PC-9 (cell line): ENCODE measurements at regions not wholly inside any gene's neighbourhood (a gene's known extent, or its start where the extent isn't known, plus 50 kb on each side); places are given as distances from the start of the nearest gene placed in this dataset.

Source experiments
- BruUV-seq: library from RNA; stranded (reverse); fragments of 400-500 nt; replicated peaks from 2 replicates; lab custom pipeline; 2021; lab: Mats Ljungman, UMichigan
- CTCF ChIA-PET: fragments of 300-600 bp; sonication (Branson Sonifier 250); formaldehyde crosslinking; loops from one replicate; lab custom pipeline; 2022; ENCODE audit warnings: antibody characterized with exemption; lab: Charles Lee
- POLR2A ChIA-PET: fragments of 300-600 bp; sonication (Branson Sonifier 250); formaldehyde crosslinking; loops from one replicate; lab custom pipeline; 2022; ENCODE audit warnings: antibody characterized with exemption; ENCODE audit not compliant: unreplicated experiment; lab: Charles Lee
- DNase-seq, 2 experiments: peaks; one replicate each; pipeline versions ENCODE4 v3.0.0 to v3.0.0-alpha.2; 2015 to 2022; ENCODE audit warnings: mixed read lengths in 1 of 2
- H2AFZ ChIP-seq: fragments of 200-600 bp; sonication (generic); 2 replicates; pipeline ENCODE4 v1.8.1; 2017; ENCODE audit warnings: antibody characterized with exemption
- H3F3A ChIP-seq: fragments of 200-600 bp; sonication (generic); 2 replicates; pipeline ENCODE4 v1.8.1; 2017; ENCODE audit warnings: antibody characterized with exemption, mild to moderate bottlenecking, low read depth; ENCODE audit not compliant: insufficient read depth
- H3K27ac ChIP-seq: fragments of 200-600 bp; sonication (generic); 2 replicates; pipeline ENCODE4 v1.6.1; 2016; ENCODE audit warnings: mixed run types
- H3K27me3 ChIP-seq: fragments of 200-600 bp; sonication (generic); 2 replicates; pipeline ENCODE4 v1.6.1; 2016; ENCODE audit warnings: low read depth, mixed run types; ENCODE audit not compliant: insufficient read depth
- H3K36me3 ChIP-seq: fragments of 200-600 bp; sonication (generic); 2 replicates; pipeline ENCODE4 v1.6.1; 2016; ENCODE audit warnings: low read depth, mixed run types
- H3K4me1 ChIP-seq: fragments of 200-600 bp; sonication (generic); replicated peaks from 2 replicates; pipeline ENCODE4 v1.6.1; 2016; ENCODE audit warnings: mixed run types; ENCODE audit not compliant: insufficient read depth
- H3K4me2 ChIP-seq: fragments of 200-600 bp; sonication (generic); 2 replicates; pipeline ENCODE4 v1.6.1; 2017; ENCODE audit warnings: mixed run types
- H3K4me3 ChIP-seq: fragments of 200-600 bp; sonication (generic); 2 replicates; pipeline ENCODE4 v1.6.1; 2016; ENCODE audit warnings: mixed run types
- H3K79me2 ChIP-seq: fragments of 200-600 bp; sonication (generic); 2 replicates; pipeline ENCODE4 v1.6.1; 2017; ENCODE audit warnings: low read depth, mixed run types
- H3K9me2 ChIP-seq: fragments of 200-600 bp; sonication (generic); 2 replicates; pipeline ENCODE4 v1.8.1; 2017; ENCODE audit warnings: mild to moderate bottlenecking; ENCODE audit not compliant: insufficient read depth
- H3K9me3 ChIP-seq: fragments of 200-600 bp; sonication (generic); 2 replicates; pipeline ENCODE4 v1.8.1; 2016; ENCODE audit warnings: low read depth; ENCODE audit not compliant: insufficient read depth
- H4K20me1 ChIP-seq: fragments of 200-600 bp; sonication (generic); 2 replicates; pipeline ENCODE4 v1.8.1; 2017; ENCODE audit not compliant: insufficient read depth
- CTCF ChIP-seq: fragments of 200-600 bp; sonication (generic); conservative IDR thresholded peaks from 2 replicates; pipeline ENCODE4 v1.6.1; 2017; ENCODE audit warnings: mixed run types, antibody characterized with exemption, mild to moderate bottlenecking, moderate library complexity
- EZH2 ChIP-seq: fragments of 200-600 bp; sonication (generic); IDR thresholded peaks from 2 replicates; pipeline ENCODE4 v1.8.0; 2017; ENCODE audit warnings: antibody characterized with exemption, low read depth
- intact Hi-C: fragments of 100-400 bp; cut with micrococcal nuclease; formaldehyde crosslinking; loops from one replicate; pipeline ENCODE4 v1.10.0; 2022; ENCODE audit not compliant: unreplicated experiment

GRCh38 chr9:97769208-97769607 lies 72.1 kb upstream of the XPA start:
- CTCF ChIA-PET, result no interaction called here
- POLR2A ChIA-PET, result no interaction called here
- Histone ChIP-seq H3K79me2 (no peaks in the 10 kb centered on the region), H3K4me2 (no peak overlapping the region), H3K27ac (no peak overlapping the region), H4K20me1 (no peaks in the 10 kb centered on the region), H3K9me2 (no peaks in the 10 kb centered on the region), H3K9me3 (no peaks in the 10 kb centered on the region), H3F3A (no peaks in the 10 kb centered on the region), H2AFZ (no peak overlapping the region), H3K4me1 (peaks cover 16% of the 10 kb centered on the region; the same call in 1 of the 2 replicates), H3K4me3 (no peak overlapping the region), H3K36me3 (no peaks in the 10 kb centered on the region), H3K27me3 (no peaks in the 10 kb centered on the region)
- no peak for DNase-seq
- intact Hi-C loops, result no loop called here
- no TSS peak for BruUV-seq
- TF ChIP-seq CTCF (no peak), EZH2 (no peak)

- no peaks in the 10 kb centered on the region for H3K27me3 ChIP-seq
- TF ChIP-seq EZH2, result no peak
- TF ChIP-seq CTCF, result no peak
- H3K79me2 ChIP-seq, result no peaks in the 10 kb centered on the region
- ChIA-PET POLR2A (interaction anchor here (0.6 kb wide), 2 partner anchors 31 to 916 kb away, joined by 5 to 6 read pairs; partner anchors contain the start of gene ZNF782), CTCF (interaction anchor here (0.5 kb wide), 1 partner anchor 11 kb away, joined by 3 read pairs; no protein-coding TSS in a partner anchor)
- H3K9me2 ChIP-seq, result no peaks in the 10 kb centered on the region
- intact Hi-C loops, result no loop called here
- no peaks in the 10 kb centered on the region for H3F3A ChIP-seq
- no peaks in the 10 kb centered on the region for H4K20me1 ChIP-seq
- no peak overlapping the region for H3K27ac ChIP-seq
- H3K36me3 ChIP-seq, result no peaks in the 10 kb centered on the region
- no peak for DNase-seq
- no peak overlapping the region for H2AFZ ChIP-seq
- H3K4me1 ChIP-seq, result peaks cover 13% of the 10 kb centered on the region; the same call in 1 of the 2 replicates
- no peak overlapping the region for H3K4me2 ChIP-seq
- no TSS peak for BruUV-seq
- no peak overlapping the region for H3K4me3 ChIP-seq
- no peaks in the 10 kb centered on the region for H3K9me3 ChIP-seq
Observed at GRCh38 chr9:97770808-97771372, 73.8 kb upstream of the XPA start.

GRCh38 chr9:97771641-97772040 lies 74.5 kb upstream of the XPA start:
- Histone ChIP-seq H3K9me2 (no peaks in the 10 kb centered on the region), H3K9me3 (no peaks in the 10 kb centered on the region), H3F3A (no peaks in the 10 kb centered on the region), H3K27me3 (no peaks in the 10 kb centered on the region), H3K36me3 (no peaks in the 10 kb centered on the region), H3K4me1 (0 out of 2 replicates have a peak, but pooled peaks cover 8% of the 10 kb centered on the region), H3K4me2 (no peak overlapping the region), H2AFZ (no peak overlapping the region), H3K4me3 (no peak overlapping the region), H3K27ac (no peak overlapping the region), H3K79me2 (no peaks in the 10 kb centered on the region), H4K20me1 (no peaks in the 10 kb centered on the region)
- intact Hi-C loops, result no loop called here
- no TSS peak for BruUV-seq
- ChIA-PET POLR2A (interaction anchor here (0.6 kb wide), 1 partner anchor 917 kb away, joined by 6 read pairs; the partner anchor contains the start of gene ZNF782), CTCF (no interaction called here)
- no peak for TF ChIP-seq EZH2
- TF ChIP-seq CTCF, result no peak
- no peak for DNase-seq
